Endothelial cell of umbilical vein (primary cell): ENCODE measurements at regions not wholly inside any gene's neighbourhood (a gene's known extent, or its start where the extent isn't known, plus 50 kb on each side); places are given as distances from the start of the nearest gene placed in this dataset.

Experiments used
- BruUV-seq: library from RNA; stranded (reverse); fragments of 400-500 nt; replicated peaks from 2 replicates; lab custom pipeline; 2021; lab: Mats Ljungman, UMichigan
- CTCF ChIA-PET: fragments of 300-600, 350-600 bp; sonication (Branson Sonifier 250); formaldehyde crosslinking; loops from one replicate; lab custom pipeline; 2021; ENCODE audit warnings: antibody characterized with exemption, inconsistent platforms; lab: Charles Lee
- POLR2A ChIA-PET: fragments of 300-600, 350-600 bp; sonication (Branson Sonifier 250); formaldehyde crosslinking; loops from one replicate; lab custom pipeline; 2021; ENCODE audit warnings: antibody characterized with exemption, inconsistent platforms; lab: Charles Lee
- DNase-seq: peaks from one replicate; pipeline ENCODE4 v3.0.0-alpha.2; 2011; ENCODE audit warnings: low read depth, low spot score
- FAIRE-seq: peaks from 2 replicates; lab custom pipeline; 2011; peaks lifted over from hg19 to GRCh38; lab: Jason Lieb, UNC
- H2AFZ ChIP-seq: 2 replicates; pipeline ENCODE4 v1.6.0; 2012; ENCODE audit warnings: low read depth, low read length, control low read depth, inconsistent platforms
- H3K27ac ChIP-seq: 2 replicates; pipeline ENCODE4 v1.5.1; 2011; ENCODE audit warnings: low read depth, mild to moderate bottlenecking, control low read depth, low read length, moderate library complexity; ENCODE audit not compliant: insufficient read depth
- H3K27me3 ChIP-seq, 2 experiments: 2 replicates each; pipeline versions ENCODE4 v1.6.0 to v1.6.1; 2011; ENCODE audit warnings: low read length in 2 of 2, mixed read lengths in 1 of 2; ENCODE audit not compliant: control insufficient read depth in 2 of 2, insufficient read depth in 2 of 2
- H3K36me3 ChIP-seq, 2 experiments: 2 replicates in 1 of 2; 3 replicates in 1 of 2; pipeline ENCODE4 v1.5.1; 2011; ENCODE audit warnings: low read length in 2 of 2, mild to moderate bottlenecking in 1 of 2, moderate library complexity in 1 of 2; ENCODE audit not compliant: control insufficient read depth in 2 of 2, insufficient read depth in 2 of 2; ENCODE audit errors: extremely low read depth in 1 of 2
- H3K4me1 ChIP-seq: 3 replicates; pipeline ENCODE4 v1.5.1; 2011; ENCODE audit warnings: mild to moderate bottlenecking, low read length; ENCODE audit not compliant: control insufficient read depth, insufficient read depth; ENCODE audit errors: extremely low read depth
- H3K4me2 ChIP-seq: 2 replicates; pipeline ENCODE4 v1.6.1; 2011; ENCODE audit warnings: low read length, control low read depth, mixed read lengths; ENCODE audit not compliant: insufficient read depth
- H3K4me3 ChIP-seq, 3 experiments: fragments of 200-600 bp in 1 of 3; sonication (generic), shearing (Covaris generic) in 1 of 3; replicated peaks in 1 of 3; 2 replicates each; pipeline ENCODE4 v1.5.1; 2011 to 2016; ENCODE audit warnings: control low read depth in 3 of 3, low read length in 3 of 3, mild to moderate bottlenecking in 2 of 3, inconsistent platforms in 1 of 3, low read depth in 1 of 3, moderate library complexity in 1 of 3; ENCODE audit not compliant: insufficient read depth in 1 of 3
- H3K79me2 ChIP-seq: 2 replicates; pipeline ENCODE4 v1.6.0; 2012; ENCODE audit warnings: low read length, inconsistent platforms; ENCODE audit not compliant: control insufficient read depth, insufficient read depth
- H3K9ac ChIP-seq: replicated peaks from 2 replicates; pipeline ENCODE3; 2011; ENCODE audit warnings: low read length, control low read depth; ENCODE audit not compliant: insufficient read depth; ENCODE audit errors: extremely low read depth
- H3K9me1 ChIP-seq: replicated peaks from 3 replicates; pipeline ENCODE4 v1.6.0; 2011; ENCODE audit warnings: mild to moderate bottlenecking, low read length; ENCODE audit not compliant: control insufficient read depth, insufficient read depth; ENCODE audit errors: extremely low read depth
- H3K9me3 ChIP-seq: replicated peaks from 2 replicates; pipeline ENCODE4 v1.5.1; 2012; ENCODE audit warnings: low read length, inconsistent platforms; ENCODE audit not compliant: control insufficient read depth, insufficient read depth
- H4K20me1 ChIP-seq: replicated peaks from 2 replicates; pipeline ENCODE3; 2011; ENCODE audit warnings: mild to moderate bottlenecking, low read length; ENCODE audit not compliant: control insufficient read depth, insufficient read depth; ENCODE audit errors: extremely low read depth
- EZH2 ChIP-seq: IDR thresholded peaks from 2 replicates; pipeline ENCODE4 v1.6.1; 2012; ENCODE audit warnings: borderline replicate concordance, low read depth, mild to moderate bottlenecking, moderate library complexity, low read length, inconsistent platforms; ENCODE audit not compliant: severe bottlenecking
- FOS ChIP-seq: IDR thresholded peaks from 2 replicates; pipeline ENCODE4 v1.6.1; 2011; ENCODE audit warnings: mild to moderate bottlenecking, low read length, moderate library complexity, borderline replicate concordance; ENCODE audit not compliant: insufficient read depth
- GATA2 ChIP-seq: IDR thresholded peaks from 2 replicates; pipeline ENCODE4 v1.7.0; 2011; ENCODE audit warnings: low read depth, mild to moderate bottlenecking, moderate library complexity, mixed read lengths, low read length; ENCODE audit not compliant: insufficient read length, insufficient read depth
- JUN ChIP-seq: IDR thresholded peaks from 2 replicates; pipeline ENCODE4 v1.6.1; 2011; ENCODE audit warnings: borderline replicate concordance, low read depth; ENCODE audit not compliant: insufficient read length, insufficient read depth
- MYC ChIP-seq: IDR thresholded peaks from one replicate; pipeline ENCODE4 v1.6.1; 2011; ENCODE audit warnings: mild to moderate bottlenecking, low read depth, low read length
- POLR2A ChIP-seq: IDR thresholded peaks from 2 replicates; pipeline ENCODE4 v1.6.1; 2012; ENCODE audit warnings: low read depth, mild to moderate bottlenecking, control low read depth, low read length
- POLR2AphosphoS5 ChIP-seq: IDR thresholded peaks from 2 replicates; pipeline ENCODE4 v1.6.1; 2012; ENCODE audit warnings: low read depth, mild to moderate bottlenecking, control low read depth, low read length, moderate library complexity; ENCODE audit not compliant: insufficient read depth
- dilution Hi-C: fragments of 300-500 bp; cut with MboI; formaldehyde crosslinking; loops from one replicate; pipeline ENCODE4 v1.15.0; 2019; ENCODE audit warnings: low sequenced_read_pairs; ENCODE audit not compliant: extremely low pct_ligation_motif_present
- intact Hi-C: fragments of 100-400 bp; cut with micrococcal nuclease; formaldehyde crosslinking; loops from one replicate; pipeline ENCODE4 v1.10.0; 2022
- TF ChIP-seq, protein P1 (sequence below): IDR thresholded peaks from 2 replicates; pipeline ENCODE4 v1.6.1; 2011; ENCODE audit not compliant: insufficient read depth, insufficient read length
- TF ChIP-seq, protein P2 (sequence below), 2 donors: IDR thresholded peaks; 1 replicate in 1 of 2; 2 replicates in 1 of 2; pipeline ENCODE4 v1.5.1; 2011; ENCODE audit warnings: low read length in 2 of 2, mild to moderate bottlenecking in 2 of 2, moderate library complexity in 2 of 2, control low read depth in 1 of 2, inconsistent platforms in 1 of 2, low read depth in 1 of 2; ENCODE audit not compliant: insufficient read depth in 1 of 2; ENCODE audit errors: extremely low read depth in 1 of 2

DNA sequence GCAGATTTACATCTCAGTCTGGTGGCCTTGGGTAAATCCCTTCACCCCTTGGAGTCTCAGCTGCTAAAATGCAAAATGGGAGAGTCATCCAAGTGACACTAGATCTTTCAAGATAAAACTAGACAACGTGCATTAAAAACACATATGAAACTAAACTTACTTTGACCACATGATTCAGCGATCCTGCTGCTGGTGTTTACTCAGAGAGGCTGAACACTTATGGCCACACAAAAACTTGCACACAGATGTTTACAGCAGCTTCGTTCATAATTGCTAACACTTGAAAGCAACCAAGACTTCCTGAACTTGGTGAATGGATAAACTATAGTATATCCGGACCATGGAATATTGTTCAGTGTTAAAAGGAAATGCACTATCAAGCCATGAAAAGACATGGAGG is 55.3 kb upstream of the GPR6 start:
- ChIA-PET POLR2A (no interaction called here), CTCF (no interaction called here)
- intact Hi-C loops (no loop called here), dilution Hi-C loops (no loop called here)
- no peak overlapping the region for H3K4me3 ChIP-seq
- no peaks in the 10 kb centered on the region for H3K4me1 ChIP-seq
- DNase-seq (no peak), FAIRE-seq (no peak)
- no peaks in the 10 kb centered on the region for H4K20me1 ChIP-seq
- H3K9me1 ChIP-seq, result no peaks in the 10 kb centered on the region
- no peaks in the 10 kb centered on the region for H3K9me3 ChIP-seq
- TF ChIP-seq, protein P1, sequence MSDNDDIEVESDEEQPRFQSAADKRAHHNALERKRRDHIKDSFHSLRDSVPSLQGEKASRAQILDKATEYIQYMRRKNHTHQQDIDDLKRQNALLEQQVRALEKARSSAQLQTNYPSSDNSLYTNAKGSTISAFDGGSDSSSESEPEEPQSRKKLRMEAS, result no peak
- no peak for TF ChIP-seq POLR2A
- no peak for TF ChIP-seq GATA2
- no peak for TF ChIP-seq POLR2AphosphoS5
- TF ChIP-seq, protein P2, sequence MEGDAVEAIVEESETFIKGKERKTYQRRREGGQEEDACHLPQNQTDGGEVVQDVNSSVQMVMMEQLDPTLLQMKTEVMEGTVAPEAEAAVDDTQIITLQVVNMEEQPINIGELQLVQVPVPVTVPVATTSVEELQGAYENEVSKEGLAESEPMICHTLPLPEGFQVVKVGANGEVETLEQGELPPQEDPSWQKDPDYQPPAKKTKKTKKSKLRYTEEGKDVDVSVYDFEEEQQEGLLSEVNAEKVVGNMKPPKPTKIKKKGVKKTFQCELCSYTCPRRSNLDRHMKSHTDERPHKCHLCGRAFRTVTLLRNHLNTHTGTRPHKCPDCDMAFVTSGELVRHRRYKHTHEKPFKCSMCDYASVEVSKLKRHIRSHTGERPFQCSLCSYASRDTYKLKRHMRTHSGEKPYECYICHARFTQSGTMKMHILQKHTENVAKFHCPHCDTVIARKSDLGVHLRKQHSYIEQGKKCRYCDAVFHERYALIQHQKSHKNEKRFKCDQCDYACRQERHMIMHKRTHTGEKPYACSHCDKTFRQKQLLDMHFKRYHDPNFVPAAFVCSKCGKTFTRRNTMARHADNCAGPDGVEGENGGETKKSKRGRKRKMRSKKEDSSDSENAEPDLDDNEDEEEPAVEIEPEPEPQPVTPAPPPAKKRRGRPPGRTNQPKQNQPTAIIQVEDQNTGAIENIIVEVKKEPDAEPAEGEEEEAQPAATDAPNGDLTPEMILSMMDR (IDR thresholded peaks at IDR 0.05; ENCODE audit: extremely low read depth in 1 of 2, insufficient read depth in 1 of 2, low read depth in 1 of 2, low read length in 2 of 2), result no peak
- TF ChIP-seq EZH2, result no peak
- no peak for TF ChIP-seq MYC
- TF ChIP-seq FOS, result no peak
- no peak for TF ChIP-seq JUN
- H3K79me2 ChIP-seq, result no peaks in the 10 kb centered on the region
- H3K27ac ChIP-seq, result no peak overlapping the region
- no peak overlapping the region for H3K9ac ChIP-seq
- no peak overlapping the region for H3K4me2 ChIP-seq
- no peaks in the 10 kb centered on the region for H3K36me3 ChIP-seq
- peaks cover 0 to 2% of the 10 kb centered on the region in 2 experiments for H3K27me3 ChIP-seq
- H2AFZ ChIP-seq, result no peak overlapping the region
- no TSS peak for BruUV-seq
